ENCODE measurements at regions not wholly inside any gene's neighbourhood (a gene's known extent, or its start where the extent isn't known, plus 50 kb on each side); places are given as distances from the start of the nearest gene placed in this dataset.

DNA sequence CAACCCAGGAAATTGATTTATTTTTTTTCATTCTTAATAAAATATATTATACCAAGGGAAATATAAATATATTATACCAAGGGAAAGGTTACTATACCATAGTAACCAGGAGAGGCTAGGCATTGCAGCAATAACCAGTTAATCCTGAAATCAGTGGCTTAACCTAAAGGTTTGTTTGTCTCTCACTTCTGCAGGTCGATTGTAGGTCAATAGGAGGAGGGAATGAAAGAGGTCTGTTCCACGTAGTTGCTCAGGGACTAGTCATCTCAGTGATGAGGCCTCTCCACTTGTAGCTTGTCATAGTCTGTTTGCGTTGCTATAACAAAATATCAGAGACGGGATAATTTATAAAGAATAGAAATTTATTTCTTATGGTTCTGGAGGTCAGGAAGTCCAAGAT, 168.0 kb downstream of the GJA1 start:
- Histone ChIP-seq H4K8ac (replicated peaks; ENCODE audit: insufficient read length, low read depth, low read length) (no peak overlapping the region), H2AFZ (ENCODE audit: low read length) (no peak overlapping the region), H4K91ac (ENCODE audit: insufficient read length, low read depth, low read length) (no peak overlapping the region)

More for the DNA sequence above, 168.0 kb downstream of the GJA1 start:
- Mint-ChIP-seq H3K4me3 (no peak overlapping the region), H3K36me3 (ENCODE audit: insufficient read depth in 1 of 3, low read depth in 3 of 3) (no peaks in the 10 kb centered on the region), H3K4me1 (no peaks in the 10 kb centered on the region), H3K27ac (no peak overlapping the region), H3K27me3 (ENCODE audit: low read depth) (no peaks in the 10 kb centered on the region), H3K9me3 (no peaks in the 10 kb centered on the region)
- Histone ChIP-seq H3K4me2 (ENCODE audit: insufficient read depth, insufficient read length, low read length) (no peak overlapping the region), H3T11ph (ENCODE audit: low read length) (no peak overlapping the region), H3K56ac (ENCODE audit: insufficient read length, low read depth, low read length) (no peak overlapping the region), H3K14ac (ENCODE audit: insufficient read depth, low read length) (no peak overlapping the region), H3K23ac (ENCODE audit: insufficient read length, low read depth, low read length) (no peak overlapping the region), H3K9ac (ENCODE audit: extremely low read depth, insufficient read length, low read length) (no peak overlapping the region), H2BK120ac (ENCODE audit: low read depth, low read length, poor library complexity, severe bottlenecking) (no peak overlapping the region), H3K4me1 (ENCODE audit: insufficient read depth, low read length) (no peaks in the 10 kb centered on the region), H2BK15ac (ENCODE audit: low read depth, low read length) (no peak overlapping the region), H3K9me3 (ENCODE audit: control insufficient read depth, low read depth, low read length) (no peaks in the 10 kb centered on the region), H4K5ac (ENCODE audit: insufficient read length, low read depth, low read length) (no peak overlapping the region), H3K79me1 (ENCODE audit: insufficient read depth, low read depth, low read length, poor library complexity, severe bottlenecking) (no peaks in the 10 kb centered on the region), H2BK12ac (ENCODE audit: insufficient read length, low read depth, low read length) (no peak overlapping the region), H3K18ac (ENCODE audit: insufficient read length, low read depth, low read length) (no peak overlapping the region), H3K4ac (ENCODE audit: low read depth, low read length) (no peak overlapping the region), H2BK20ac (ENCODE audit: low read depth, low read length, poor library complexity, severe bottlenecking) (no peak overlapping the region), H3K23me2 (ENCODE audit: insufficient read length, low read depth, low read length, poor library complexity, severe bottlenecking) (no peaks in the 10 kb centered on the region), H3K27me3 (ENCODE audit: insufficient read depth, low read length) (no peaks in the 10 kb centered on the region), H3K79me2 (ENCODE audit: insufficient read depth, low read length) (no peaks in the 10 kb centered on the region), H3K27ac (ENCODE audit: insufficient read length, low read depth, low read length) (no peak overlapping the region), H4K20me1 (ENCODE audit: control insufficient read depth, insufficient read depth, insufficient read length) (no peaks in the 10 kb centered on the region), H2BK5ac (ENCODE audit: insufficient read length, low read length) (no peak overlapping the region), H2AK5ac (ENCODE audit: insufficient read length, low read length) (no peak overlapping the region)
- no peak for DNase-seq
- TF ChIP-seq, protein P1, sequence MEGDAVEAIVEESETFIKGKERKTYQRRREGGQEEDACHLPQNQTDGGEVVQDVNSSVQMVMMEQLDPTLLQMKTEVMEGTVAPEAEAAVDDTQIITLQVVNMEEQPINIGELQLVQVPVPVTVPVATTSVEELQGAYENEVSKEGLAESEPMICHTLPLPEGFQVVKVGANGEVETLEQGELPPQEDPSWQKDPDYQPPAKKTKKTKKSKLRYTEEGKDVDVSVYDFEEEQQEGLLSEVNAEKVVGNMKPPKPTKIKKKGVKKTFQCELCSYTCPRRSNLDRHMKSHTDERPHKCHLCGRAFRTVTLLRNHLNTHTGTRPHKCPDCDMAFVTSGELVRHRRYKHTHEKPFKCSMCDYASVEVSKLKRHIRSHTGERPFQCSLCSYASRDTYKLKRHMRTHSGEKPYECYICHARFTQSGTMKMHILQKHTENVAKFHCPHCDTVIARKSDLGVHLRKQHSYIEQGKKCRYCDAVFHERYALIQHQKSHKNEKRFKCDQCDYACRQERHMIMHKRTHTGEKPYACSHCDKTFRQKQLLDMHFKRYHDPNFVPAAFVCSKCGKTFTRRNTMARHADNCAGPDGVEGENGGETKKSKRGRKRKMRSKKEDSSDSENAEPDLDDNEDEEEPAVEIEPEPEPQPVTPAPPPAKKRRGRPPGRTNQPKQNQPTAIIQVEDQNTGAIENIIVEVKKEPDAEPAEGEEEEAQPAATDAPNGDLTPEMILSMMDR (conservative IDR thresholded peaks at IDR 0.05): no peak
- no CpG with 5 or more reads among the region's 4 CpGs for WGBS (ENCODE audit: extremely low coverage, insufficient read length, low lambda C conversion rate)

Data from H9 (cell line).